SK-N-SH (cell line): ENCODE measurements at regions not wholly inside any gene's neighbourhood (a gene's known extent, or its start where the extent isn't known, plus 50 kb on each side); places are given as distances from the start of the nearest gene placed in this dataset.

Experiments used
- CTCF ChIA-PET: fragments of 300-600, 350-600 bp; formaldehyde crosslinking; extraction: SDS; loops from one replicate; lab custom pipeline; 2021; lab: Yijun Ruan, JAX
- POLR2A ChIA-PET: fragments of 350-600 bp; sonication (Branson Sonifier 250); formaldehyde crosslinking; extraction: SDS; loops from one replicate; lab custom pipeline; 2020; ENCODE audit warnings: antibody characterized with exemption, inconsistent platforms; lab: Yijun Ruan, JAX
- DNase-seq: peaks from one replicate; pipeline ENCODE4 v3.0.0; 2012
- H2AFZ ChIP-seq: fragments of 200-600 bp; sonication (generic); 2 replicates; pipeline ENCODE4 v1.8.1; 2016; ENCODE audit warnings: antibody characterized with exemption, mild to moderate bottlenecking, low read depth
- H3F3A ChIP-seq: fragments of 200-600 bp; sonication (generic); replicated peaks from 2 replicates; pipeline ENCODE3; 2016; ENCODE audit warnings: antibody characterized with exemption, mild to moderate bottlenecking; ENCODE audit not compliant: insufficient read depth
- H3K27ac ChIP-seq, 2 experiments: fragments of 200-500 bp in 1 of 2; fragments of 200-600 bp in 1 of 2; sonication (Bioruptor generic) in 1 of 2; sonication (generic), shearing (Covaris generic) in 1 of 2; 2 replicates each; pipeline versions ENCODE4 v1.5.1 to v1.6.1; 2014 to 2016; ENCODE audit warnings: low read depth in 2 of 2, inconsistent platforms in 1 of 2, low read length in 1 of 2, mild to moderate bottlenecking in 1 of 2, mixed read lengths in 1 of 2
- H3K27me3 ChIP-seq: fragments of 200-600 bp; sonication (generic), shearing (Covaris generic); 2 replicates; pipeline ENCODE4 v1.6.1; 2016; ENCODE audit warnings: mixed run types; ENCODE audit not compliant: insufficient read depth
- H3K36me3 ChIP-seq, 2 experiments: fragments of 200-500 bp in 1 of 2; fragments of 200-600 bp in 1 of 2; sonication (Bioruptor generic) in 1 of 2; sonication (generic) in 1 of 2; replicated peaks in 1 of 2; 2 replicates each; pipeline versions ENCODE3 to v1.5.1; 2014 to 2016; ENCODE audit warnings: low read length in 1 of 2, mild to moderate bottlenecking in 1 of 2; ENCODE audit not compliant: insufficient read depth in 2 of 2, control insufficient read depth in 1 of 2
- H3K4me1 ChIP-seq, 2 experiments: fragments of 200-500 bp in 1 of 2; fragments of 200-600 bp in 1 of 2; sonication (Bioruptor generic) in 1 of 2; sonication (generic), shearing (Covaris generic) in 1 of 2; 2 replicates each; pipeline versions ENCODE4 v1.5.1 to v1.6.1; 2014 to 2016; ENCODE audit warnings: low read depth in 1 of 2, low read length in 1 of 2, mixed run types in 1 of 2; ENCODE audit not compliant: insufficient read depth in 2 of 2, control insufficient read depth in 1 of 2
- H3K4me2 ChIP-seq: fragments of 200-600 bp; sonication (generic), shearing (Covaris generic); 2 replicates; pipeline ENCODE4 v1.6.1; 2017; ENCODE audit warnings: mixed run types
- H3K4me3 ChIP-seq, 2 experiments: fragments of 200-500 bp in 1 of 2; fragments of 200-600 bp in 1 of 2; sonication (Bioruptor generic) in 1 of 2; sonication (generic), shearing (Covaris generic) in 1 of 2; 2 replicates each; pipeline versions ENCODE4 v1.5.1 to v1.8.1; 2014 to 2016; ENCODE audit warnings: low read depth in 2 of 2, inconsistent platforms in 1 of 2, low read length in 1 of 2, mild to moderate bottlenecking in 1 of 2, mixed read lengths in 1 of 2, moderate library complexity in 1 of 2
- H3K79me2 ChIP-seq: fragments of 200-600 bp; sonication (generic); 2 replicates; pipeline ENCODE4 v1.8.1; 2017; ENCODE audit warnings: mild to moderate bottlenecking; ENCODE audit not compliant: insufficient read depth
- H3K9ac ChIP-seq: fragments of 200-600 bp; sonication (generic); 2 replicates; pipeline ENCODE4 v1.6.1; 2017; ENCODE audit warnings: mixed run types
- H3K9me2 ChIP-seq: fragments of 200-600 bp; sonication (generic); 2 replicates; pipeline ENCODE4 v1.6.1; 2017; ENCODE audit warnings: mixed run types
- H3K9me3 ChIP-seq: fragments of 200-600 bp; sonication (generic); 2 replicates; pipeline ENCODE4 v1.6.1; 2017; ENCODE audit warnings: mixed run types, mild to moderate bottlenecking, moderate library complexity
- H4K20me1 ChIP-seq: fragments of 200-600 bp; sonication (generic); 2 replicates; pipeline ENCODE4 v1.6.1; 2017; ENCODE audit warnings: mild to moderate bottlenecking, mixed run types; ENCODE audit not compliant: insufficient read depth
- CHD2 ChIP-seq: fragments of 150-350 bp; IDR thresholded peaks from 2 replicates; pipeline ENCODE4 v1.6.1; 2018; ENCODE audit warnings: low read length; ENCODE audit not compliant: partially characterized antibody
- EZH2phosphoT487 ChIP-seq: fragments of 200-600 bp; sonication (generic); IDR thresholded peaks from 2 replicates; pipeline ENCODE4 v1.6.1; 2017; ENCODE audit warnings: low read depth, mixed run types, mild to moderate bottlenecking, antibody characterized with exemption, moderate library complexity, borderline replicate concordance
- GABPA ChIP-seq: IDR thresholded peaks from 2 replicates; pipeline ENCODE4 v1.4.0; 2012; ENCODE audit warnings: low read depth, mild to moderate bottlenecking
- GATA2 ChIP-seq: sonication (generic); formaldehyde crosslinking; IDR thresholded peaks from 2 replicates; pipeline ENCODE4 v1.5.0; 2020; ENCODE audit warnings: mild to moderate bottlenecking, missing genetic modification reagents
- IRF3 ChIP-seq: fragments of 150-350 bp; IDR thresholded peaks from 2 replicates; pipeline ENCODE4 v1.6.1; 2016; ENCODE audit warnings: mild to moderate bottlenecking, low read depth, low read length
- MEF2A ChIP-seq: IDR thresholded peaks from 2 replicates; pipeline ENCODE4 v1.4.0; 2012; ENCODE audit warnings: low read depth, borderline replicate concordance
- NFIC ChIP-seq: IDR thresholded peaks from 2 replicates; pipeline ENCODE4 v1.4.0; 2012; ENCODE audit warnings: borderline replicate concordance
- NRF1 ChIP-seq: IDR thresholded peaks from 2 replicates; pipeline ENCODE4 v1.6.1; 2012; ENCODE audit warnings: low read depth, mild to moderate bottlenecking, low read length
- POLR2AphosphoS5 ChIP-seq: IDR thresholded peaks from 2 replicates; pipeline ENCODE4 v1.6.1; 2012; ENCODE audit warnings: low read depth, low read length
- RAD21 ChIP-seq: IDR thresholded peaks from 2 replicates; pipeline ENCODE4 v1.6.1; 2012; ENCODE audit warnings: mild to moderate bottlenecking, low read length
- RCOR1 ChIP-seq: fragments of 150-350 bp; IDR thresholded peaks from 2 replicates; pipeline ENCODE4 v1.6.1; 2017; ENCODE audit warnings: antibody characterized with exemption, low read length
- RFX5 ChIP-seq: IDR thresholded peaks from 2 replicates; pipeline ENCODE4 v1.6.1; 2012; ENCODE audit warnings: mild to moderate bottlenecking, improper control_type of control experiment, low read length
- TCF12 ChIP-seq: IDR thresholded peaks from 2 replicates; pipeline ENCODE4 v1.4.0; 2012
- TEAD4 ChIP-seq: IDR thresholded peaks from 2 replicates; pipeline ENCODE4 v1.4.0; 2012; ENCODE audit warnings: mild to moderate bottlenecking, borderline replicate concordance; ENCODE audit not compliant: insufficient read depth
- WGBS: methylation state at CpG from one replicate; pipeline ENCODE4 v1.1.6; 2017; ENCODE audit warnings: low lambda C conversion rate; 5-methylcytosine and 5-hydroxymethylcytosine counted together
- TF ChIP-seq, protein P1 (sequence below): fragments of 200-600 bp; sonication (generic); IDR thresholded peaks from 2 replicates; pipeline ENCODE4 v1.6.1; 2017; ENCODE audit warnings: antibody characterized with exemption, mild to moderate bottlenecking, moderate library complexity
- TF ChIP-seq, protein P2 (sequence below): IDR thresholded peaks from 2 replicates; pipeline ENCODE4 v1.4.0; 2012; ENCODE audit warnings: low read depth, borderline replicate concordance
- TF ChIP-seq, protein P3 (sequence below): IDR thresholded peaks from 2 replicates; pipeline ENCODE4; 2012

GRCh38 chr5:4192111-4192510 lies 596.5 kb downstream of the IRX1 start:
- CTCF ChIA-PET = no interaction called here
- Histone ChIP-seq H4K20me1 (no peaks in the 10 kb centered on the region), H3K27me3 (no peaks in the 10 kb centered on the region), H3K79me2 (no peaks in the 10 kb centered on the region), H3K9me2 (no peaks in the 10 kb centered on the region), H3K4me1 (no peaks in the 10 kb centered on the region), H3K27ac (no peak overlapping the region), H3K9ac (no peak overlapping the region), H3K4me3 (no peak overlapping the region), H3K9me3 (no peaks in the 10 kb centered on the region), H3K4me2 (no peak overlapping the region), H3K36me3 (no peaks in the 10 kb centered on the region), H2AFZ (no peak overlapping the region), H3F3A (no peaks in the 10 kb centered on the region)
- POLR2A ChIA-PET = no interaction called here
- TF ChIP-seq GATA2 (no peak), EZH2phosphoT487 (no peak), RCOR1 (no peak), MEF2A (no peak), NFIC (no peak)
- TF ChIP-seq, protein P1, sequence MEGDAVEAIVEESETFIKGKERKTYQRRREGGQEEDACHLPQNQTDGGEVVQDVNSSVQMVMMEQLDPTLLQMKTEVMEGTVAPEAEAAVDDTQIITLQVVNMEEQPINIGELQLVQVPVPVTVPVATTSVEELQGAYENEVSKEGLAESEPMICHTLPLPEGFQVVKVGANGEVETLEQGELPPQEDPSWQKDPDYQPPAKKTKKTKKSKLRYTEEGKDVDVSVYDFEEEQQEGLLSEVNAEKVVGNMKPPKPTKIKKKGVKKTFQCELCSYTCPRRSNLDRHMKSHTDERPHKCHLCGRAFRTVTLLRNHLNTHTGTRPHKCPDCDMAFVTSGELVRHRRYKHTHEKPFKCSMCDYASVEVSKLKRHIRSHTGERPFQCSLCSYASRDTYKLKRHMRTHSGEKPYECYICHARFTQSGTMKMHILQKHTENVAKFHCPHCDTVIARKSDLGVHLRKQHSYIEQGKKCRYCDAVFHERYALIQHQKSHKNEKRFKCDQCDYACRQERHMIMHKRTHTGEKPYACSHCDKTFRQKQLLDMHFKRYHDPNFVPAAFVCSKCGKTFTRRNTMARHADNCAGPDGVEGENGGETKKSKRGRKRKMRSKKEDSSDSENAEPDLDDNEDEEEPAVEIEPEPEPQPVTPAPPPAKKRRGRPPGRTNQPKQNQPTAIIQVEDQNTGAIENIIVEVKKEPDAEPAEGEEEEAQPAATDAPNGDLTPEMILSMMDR = no peak
- TF ChIP-seq, protein P2, sequence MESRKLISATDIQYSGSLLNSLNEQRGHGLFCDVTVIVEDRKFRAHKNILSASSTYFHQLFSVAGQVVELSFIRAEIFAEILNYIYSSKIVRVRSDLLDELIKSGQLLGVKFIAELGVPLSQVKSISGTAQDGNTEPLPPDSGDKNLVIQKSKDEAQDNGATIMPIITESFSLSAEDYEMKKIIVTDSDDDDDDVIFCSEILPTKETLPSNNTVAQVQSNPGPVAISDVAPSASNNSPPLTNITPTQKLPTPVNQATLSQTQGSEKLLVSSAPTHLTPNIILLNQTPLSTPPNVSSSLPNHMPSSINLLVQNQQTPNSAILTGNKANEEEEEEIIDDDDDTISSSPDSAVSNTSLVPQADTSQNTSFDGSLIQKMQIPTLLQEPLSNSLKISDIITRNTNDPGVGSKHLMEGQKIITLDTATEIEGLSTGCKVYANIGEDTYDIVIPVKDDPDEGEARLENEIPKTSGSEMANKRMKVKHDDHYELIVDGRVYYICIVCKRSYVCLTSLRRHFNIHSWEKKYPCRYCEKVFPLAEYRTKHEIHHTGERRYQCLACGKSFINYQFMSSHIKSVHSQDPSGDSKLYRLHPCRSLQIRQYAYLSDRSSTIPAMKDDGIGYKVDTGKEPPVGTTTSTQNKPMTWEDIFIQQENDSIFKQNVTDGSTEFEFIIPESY = no peak
- TF ChIP-seq, protein P3, sequence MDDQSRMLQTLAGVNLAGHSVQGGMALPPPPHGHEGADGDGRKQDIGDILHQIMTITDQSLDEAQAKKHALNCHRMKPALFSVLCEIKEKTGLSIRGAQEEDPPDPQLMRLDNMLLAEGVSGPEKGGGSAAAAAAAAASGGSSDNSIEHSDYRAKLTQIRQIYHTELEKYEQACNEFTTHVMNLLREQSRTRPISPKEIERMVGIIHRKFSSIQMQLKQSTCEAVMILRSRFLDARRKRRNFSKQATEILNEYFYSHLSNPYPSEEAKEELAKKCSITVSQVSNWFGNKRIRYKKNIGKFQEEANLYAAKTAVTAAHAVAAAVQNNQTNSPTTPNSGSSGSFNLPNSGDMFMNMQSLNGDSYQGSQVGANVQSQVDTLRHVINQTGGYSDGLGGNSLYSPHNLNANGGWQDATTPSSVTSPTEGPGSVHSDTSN = no peak
- WGBS = 20% methylated on average over 9 of the region's 10 CpGs
- no peak for DNase-seq

- no peaks in the 10 kb centered on the region for H3K9me3 ChIP-seq
- H3K4me2 ChIP-seq = no peak overlapping the region
- H3K4me1 ChIP-seq = no peaks in the 10 kb centered on the region
- no peak overlapping the region for H3K9ac ChIP-seq
- no peak overlapping the region for H3K27ac ChIP-seq
- no peaks in the 10 kb centered on the region for H4K20me1 ChIP-seq
- no peaks in the 10 kb centered on the region for H3K9me2 ChIP-seq
- ChIA-PET POLR2A (no interaction called here), CTCF (no interaction called here)
- no peak overlapping the region for H2AFZ ChIP-seq
- H3F3A ChIP-seq = no peaks in the 10 kb centered on the region
- H3K79me2 ChIP-seq = no peaks in the 10 kb centered on the region
- H3K27me3 ChIP-seq = no peaks in the 10 kb centered on the region
- no peak for TF ChIP-seq TEAD4
- no peak for TF ChIP-seq TCF12
- TF ChIP-seq, protein P1 = no peak
- no peak for TF ChIP-seq EZH2phosphoT487
- no peak for TF ChIP-seq CHD2
- TF ChIP-seq GABPA = no peak
- TF ChIP-seq RAD21 = no peak
- TF ChIP-seq, protein P2 = no peak
- TF ChIP-seq RFX5 = no peak
- no peak for TF ChIP-seq IRF3
- TF ChIP-seq NRF1 = no peak
- TF ChIP-seq POLR2AphosphoS5 = no peak
- no peak for TF ChIP-seq GATA2
- no peak overlapping the region for H3K4me3 ChIP-seq
- no peaks in the 10 kb centered on the region for H3K36me3 ChIP-seq
- WGBS = 50% methylated on average over 8 of the region's 8 CpGs
- no peak for DNase-seq
Measured at GRCh38 chr5:4196744-4197143, 601.1 kb downstream of the IRX1 start.
